ENCODE measurements at regions not wholly inside any gene's neighbourhood (a gene's known extent, or its start where the extent isn't known, plus 50 kb on each side); places are given as distances from the start of the nearest gene placed in this dataset.
"Not testable (repeated sequence)": the region's sequence is repeated elsewhere in the genome, so short reads cannot be mapped to it uniquely, and the experiment has no call there.

DNA sequence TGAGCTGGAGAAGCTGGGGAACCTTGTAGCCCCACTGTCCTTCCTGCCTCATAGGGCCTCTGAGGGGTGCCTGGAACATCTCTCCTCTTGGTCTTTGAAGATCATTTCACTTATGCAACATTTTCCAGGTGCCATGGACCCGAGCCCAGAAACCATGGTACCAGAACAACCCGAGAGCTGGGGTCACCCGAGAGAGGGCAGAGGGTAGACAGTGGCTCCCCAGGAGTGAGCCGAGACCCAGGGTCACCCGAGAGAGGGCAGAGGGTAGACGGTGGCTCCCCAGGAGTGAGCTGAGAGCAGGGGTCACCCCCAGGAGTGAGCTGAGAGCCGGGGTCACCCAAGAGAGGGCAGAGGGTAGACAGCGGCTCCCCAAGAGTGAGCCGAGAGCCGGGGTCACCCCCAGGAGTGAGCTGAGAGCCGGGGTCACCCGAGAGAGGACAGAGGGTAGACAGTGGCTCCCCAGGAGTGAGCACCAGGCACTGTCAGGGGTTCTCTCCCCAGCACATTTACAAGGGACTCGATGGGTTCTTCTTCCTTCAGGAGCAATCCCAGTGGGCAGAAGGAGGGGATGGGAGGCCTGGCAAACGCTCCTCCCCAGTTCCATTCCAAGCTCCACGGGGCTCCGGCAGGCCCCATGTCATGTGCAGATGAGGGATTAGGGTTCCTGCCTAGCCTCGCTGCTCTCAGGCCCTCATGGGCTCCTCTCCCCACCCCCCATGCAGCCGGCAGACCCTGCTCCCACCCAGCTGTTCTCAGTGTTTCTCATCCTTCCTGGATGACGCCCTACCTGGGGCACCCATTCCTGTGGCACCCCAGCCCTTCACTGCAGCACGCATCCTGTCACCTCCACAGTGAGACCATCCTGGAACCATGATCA is 163.5 kb downstream of the RTP5 start:
- DNase-seq, result no peak

DNA sequence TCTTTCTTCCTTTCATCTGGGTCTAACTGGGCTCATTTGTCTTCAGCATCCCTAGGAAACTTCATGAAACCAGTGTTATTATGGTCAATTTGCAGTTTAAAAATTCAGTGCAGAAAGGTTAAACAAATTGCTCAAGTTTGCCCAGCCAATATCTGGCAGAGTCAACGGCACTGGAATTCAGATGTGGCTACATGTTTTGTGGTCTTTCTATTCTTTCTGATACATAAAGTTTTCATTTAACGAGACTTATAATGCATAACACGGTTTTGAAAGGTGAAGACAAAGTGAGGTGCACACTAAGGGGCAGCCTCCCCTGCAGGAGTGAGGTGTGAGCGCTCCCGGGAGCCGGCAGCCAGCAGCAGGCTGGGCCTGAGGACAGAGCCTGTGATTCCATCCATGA is 164.6 kb downstream of the RTP5 start:
- DNase-seq, result no peak

DNA sequence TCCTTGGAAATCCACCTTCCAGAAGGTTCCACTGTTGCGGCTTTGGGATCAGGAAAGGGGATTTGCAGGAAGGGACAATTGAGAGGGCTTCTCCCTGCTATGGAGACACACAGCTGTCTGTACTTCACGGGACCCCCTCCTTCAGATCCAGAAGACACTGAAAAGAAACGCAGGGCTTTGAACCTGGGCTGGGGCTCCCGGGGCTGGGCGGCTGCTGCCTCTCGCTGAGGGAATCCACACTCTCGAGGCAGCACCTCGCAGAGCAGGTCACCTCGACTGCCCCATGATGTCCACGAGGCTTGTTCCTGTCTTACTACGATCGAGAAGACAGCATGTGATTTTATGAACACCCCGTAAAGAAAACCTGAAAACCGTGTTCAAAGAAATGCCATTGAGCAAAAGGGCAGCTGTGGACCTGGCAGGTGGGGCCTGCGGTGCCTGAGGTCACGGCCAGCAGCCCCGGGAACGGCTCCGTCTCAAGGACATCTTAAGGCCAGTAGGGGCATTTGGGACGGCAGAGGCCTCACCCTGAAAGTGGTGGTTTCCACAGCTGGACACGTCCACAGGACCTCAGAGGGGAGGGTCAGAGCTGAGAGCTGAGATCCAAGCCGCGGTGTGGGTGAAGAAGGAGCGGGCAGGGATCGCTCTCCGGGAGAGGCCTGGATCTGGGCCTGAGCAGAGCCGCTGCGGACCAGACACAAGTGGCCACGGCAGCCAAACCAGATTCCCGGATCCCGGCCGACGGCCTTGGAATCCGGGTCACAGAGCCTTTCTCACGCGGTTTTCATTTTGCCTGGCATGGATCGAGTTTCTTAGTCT is 165.7 kb downstream of the RTP5 start:
- DNase-seq, result no peak

DNA sequence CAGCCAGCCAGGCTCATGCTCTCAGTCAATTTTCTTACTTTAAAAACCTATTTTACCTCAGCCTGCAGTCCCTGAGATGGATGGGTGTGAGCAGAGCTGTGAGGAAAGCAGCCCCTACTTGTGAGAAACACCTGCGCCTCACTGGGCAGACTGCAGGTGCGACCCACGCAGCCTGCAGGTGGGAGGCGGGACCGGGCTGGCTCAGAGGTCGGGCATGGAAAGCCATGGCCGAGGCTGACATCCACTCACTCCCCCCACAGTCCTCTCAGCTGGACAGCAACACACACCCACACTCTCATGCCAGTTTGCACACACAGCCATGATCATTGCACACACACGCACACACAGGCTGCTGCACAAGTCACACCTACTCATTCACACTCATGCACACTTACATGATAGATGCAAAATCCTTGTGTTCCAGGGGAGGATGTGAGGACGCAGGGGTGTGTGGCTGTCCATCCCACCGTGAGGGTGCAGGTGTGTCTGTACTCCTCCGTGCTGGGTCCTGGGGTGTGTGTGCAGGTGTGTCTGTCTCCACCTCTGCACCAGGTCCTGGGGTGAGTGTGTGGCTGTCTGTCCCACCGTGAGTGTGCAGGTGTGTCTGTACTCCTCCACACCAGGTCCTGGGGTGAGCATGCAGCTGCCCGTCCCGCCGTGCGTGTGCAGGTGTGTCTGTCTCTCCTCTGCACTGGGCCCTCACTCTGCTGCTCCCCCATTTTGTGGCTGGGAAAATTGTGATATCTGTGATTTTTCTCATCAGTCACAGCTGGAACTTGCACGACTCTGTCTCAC is 166.5 kb downstream of the RTP5 start:
- DNase-seq, result no peak

DNA sequence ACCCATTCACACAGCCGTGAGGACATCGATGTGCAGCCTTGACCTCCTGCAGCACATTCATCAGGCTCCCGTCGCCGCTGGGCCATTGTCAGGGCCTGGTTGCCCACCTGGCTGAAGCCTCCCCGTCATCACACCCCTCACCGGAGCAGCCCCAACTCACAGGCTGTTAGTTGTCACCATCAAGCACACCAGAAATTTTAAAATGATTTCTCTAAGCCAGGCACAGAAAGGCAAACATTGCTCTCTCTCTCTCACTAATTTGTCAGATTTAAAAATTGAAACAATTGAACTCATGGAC is 167.1 kb downstream of the RTP5 start:
- DNase-seq, result no peak

DNA sequence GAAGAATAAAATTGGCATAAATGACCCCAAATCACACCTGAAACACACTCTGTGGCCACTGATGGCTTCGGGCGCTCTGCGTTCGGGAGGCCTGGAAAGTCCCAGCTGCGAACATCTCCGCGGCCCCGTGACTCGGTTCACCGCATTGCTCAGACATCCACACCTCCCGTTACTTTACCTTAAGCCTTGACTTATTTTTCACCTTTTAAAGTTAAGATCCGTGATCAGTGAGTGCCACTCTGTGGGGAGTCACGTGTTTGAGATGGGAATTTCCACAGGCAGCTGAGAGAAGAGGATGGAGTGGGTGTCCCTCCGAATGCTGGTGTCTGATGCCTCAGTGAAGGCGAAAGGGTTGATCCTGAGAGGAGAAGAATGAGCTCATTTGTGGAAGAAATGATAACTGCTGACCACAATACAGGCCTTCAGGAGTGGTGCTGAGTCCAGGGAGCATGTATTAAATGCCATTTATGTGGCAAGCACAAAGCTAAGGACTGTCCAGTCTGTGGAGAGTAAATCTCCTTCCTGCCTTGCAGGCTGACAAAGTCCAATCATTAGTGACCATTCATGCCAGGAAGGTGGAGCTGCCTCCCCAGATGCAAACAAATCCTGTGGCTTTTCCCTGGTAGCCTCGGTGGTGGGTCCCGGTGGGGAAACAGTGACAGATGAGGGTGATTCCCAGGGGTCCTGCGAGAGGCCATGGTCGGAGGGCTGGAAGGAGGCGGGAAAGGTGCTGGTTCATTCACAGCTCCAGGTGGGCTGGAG is 168.8 kb downstream of the RTP5 start:
- no peak for DNase-seq

DNA sequence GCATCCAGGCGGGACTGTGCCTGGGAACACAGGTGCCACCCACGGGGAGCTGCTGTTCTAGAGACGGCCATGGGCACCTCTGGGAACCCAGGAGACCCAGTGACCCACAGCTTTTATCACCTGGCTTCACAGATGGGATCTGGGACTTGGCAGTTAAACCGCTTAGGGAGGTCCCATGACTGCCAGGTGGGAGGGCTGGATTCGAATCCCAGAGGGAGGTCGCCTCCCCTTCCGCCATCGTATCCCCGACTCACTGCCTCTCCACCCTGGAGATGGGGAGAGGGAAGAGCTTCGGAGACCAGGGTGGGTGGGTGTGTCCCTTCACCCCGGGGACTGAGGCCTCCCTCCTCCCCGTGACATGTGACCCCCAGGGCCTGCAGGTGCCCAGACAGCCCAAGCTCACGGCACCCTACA is 169.4 kb downstream of the RTP5 start:
- no peak for DNase-seq

DNA sequence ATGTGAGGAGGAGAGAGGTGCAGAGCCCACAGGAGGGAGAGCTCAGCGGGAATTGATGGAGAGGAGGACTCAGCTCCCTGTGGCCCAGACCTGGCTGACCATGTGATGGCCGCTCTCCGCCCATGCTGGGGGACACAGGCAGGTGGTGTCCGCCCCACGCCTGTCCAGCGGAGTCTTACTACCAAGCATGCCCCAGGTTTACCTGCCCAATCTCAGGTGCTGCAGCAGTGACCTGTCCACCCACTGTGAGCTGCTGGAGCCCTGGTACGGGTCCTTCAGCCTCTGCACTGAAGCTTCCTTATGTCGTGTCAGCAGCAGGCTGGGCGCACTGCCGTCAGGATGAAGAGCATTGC is 170.8 kb downstream of the RTP5 start:
- no peak for DNase-seq

DNA sequence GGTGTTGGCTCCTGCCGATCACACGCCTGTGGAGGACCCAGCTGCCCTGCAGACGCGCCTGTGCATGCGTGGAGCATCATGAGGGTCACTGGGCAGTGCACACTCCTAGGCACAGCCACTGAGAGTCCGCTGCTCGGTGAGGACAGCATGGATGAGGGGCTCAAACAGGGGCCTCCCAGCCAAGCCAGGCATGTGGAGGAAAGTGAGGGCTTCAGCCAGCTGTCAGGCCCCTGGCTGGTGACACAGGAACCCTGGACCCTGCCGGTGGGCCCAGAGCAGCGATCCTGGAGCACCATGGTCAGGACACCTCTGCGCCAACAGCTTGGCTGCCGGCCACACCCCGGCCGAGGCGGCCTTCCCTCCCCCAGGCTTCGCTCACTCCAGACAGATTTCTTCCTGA is 171.2 kb downstream of the RTP5 start:
- no peak for DNase-seq

DNA sequence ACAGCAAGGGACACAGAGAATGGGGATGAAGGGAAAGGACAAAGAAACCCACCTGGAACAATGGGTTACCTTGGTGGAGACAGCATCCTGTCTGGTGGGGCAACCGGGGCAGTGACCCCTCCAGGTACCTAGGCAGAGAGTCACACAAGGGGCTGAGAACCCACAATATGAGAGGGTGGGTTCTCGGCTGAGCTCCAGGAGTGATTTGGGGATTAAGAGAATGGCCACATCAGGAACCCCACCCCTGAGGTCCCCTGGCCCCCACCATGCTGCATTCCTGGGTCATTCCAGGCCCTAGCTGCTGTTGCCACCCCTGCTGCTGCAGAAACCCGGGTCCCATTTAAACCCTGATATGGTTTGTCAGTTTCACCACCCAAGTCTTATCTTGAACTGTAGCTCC is 172.3 kb downstream of the RTP5 start:
- no peak for DNase-seq

DNA sequence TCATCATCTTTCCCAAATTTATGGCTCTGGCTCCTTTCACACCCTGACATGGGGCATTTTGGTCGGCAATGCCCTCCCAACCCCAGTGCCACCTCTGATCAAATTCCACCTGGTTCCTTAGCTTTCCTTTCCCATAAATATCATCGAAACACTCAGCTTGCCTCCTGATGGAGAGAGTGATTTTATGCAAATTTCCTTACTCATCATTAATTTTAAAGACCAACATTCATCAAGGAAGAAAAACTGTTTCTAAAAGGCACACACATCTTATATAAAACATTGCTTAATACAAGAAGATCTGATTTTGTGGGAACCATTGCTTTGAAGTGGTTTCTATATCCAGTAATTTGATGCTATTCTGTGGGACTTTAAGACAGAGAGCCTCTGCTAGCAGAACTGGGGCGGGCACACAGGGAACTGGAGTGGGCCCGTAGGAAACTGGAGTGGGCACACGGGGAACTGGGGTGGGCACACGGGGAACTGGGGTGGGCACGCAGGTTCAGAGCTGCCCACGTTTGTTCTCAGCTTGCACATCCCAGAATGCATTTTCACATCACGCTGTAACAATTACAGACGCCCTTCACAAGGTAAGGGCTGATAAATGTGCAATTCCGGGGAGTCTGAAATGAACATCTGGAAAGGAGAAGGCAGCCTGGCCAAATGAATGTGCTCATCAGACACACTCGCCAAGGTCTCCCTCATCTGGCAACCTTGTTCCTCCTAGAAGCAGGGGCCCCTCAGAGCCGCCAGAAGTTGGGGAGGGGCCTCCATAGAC is 174.2 kb downstream of the RTP5 start:
- no peak for DNase-seq

DNA sequence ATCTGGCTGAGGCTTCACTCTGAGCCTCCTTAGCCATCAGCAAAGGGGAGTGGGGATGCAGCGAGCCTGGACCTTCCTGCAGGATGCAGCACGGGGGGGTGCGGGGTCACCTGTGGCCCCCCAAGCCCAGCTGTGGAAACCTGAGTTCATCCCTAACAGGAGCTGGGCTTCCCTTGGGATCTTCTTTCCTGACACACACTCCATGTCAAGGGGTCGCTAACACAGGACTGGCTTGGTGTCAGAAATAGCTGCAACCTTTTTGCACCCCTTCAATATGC is 174.7 kb downstream of the RTP5 start:
- no peak for DNase-seq

DNA sequence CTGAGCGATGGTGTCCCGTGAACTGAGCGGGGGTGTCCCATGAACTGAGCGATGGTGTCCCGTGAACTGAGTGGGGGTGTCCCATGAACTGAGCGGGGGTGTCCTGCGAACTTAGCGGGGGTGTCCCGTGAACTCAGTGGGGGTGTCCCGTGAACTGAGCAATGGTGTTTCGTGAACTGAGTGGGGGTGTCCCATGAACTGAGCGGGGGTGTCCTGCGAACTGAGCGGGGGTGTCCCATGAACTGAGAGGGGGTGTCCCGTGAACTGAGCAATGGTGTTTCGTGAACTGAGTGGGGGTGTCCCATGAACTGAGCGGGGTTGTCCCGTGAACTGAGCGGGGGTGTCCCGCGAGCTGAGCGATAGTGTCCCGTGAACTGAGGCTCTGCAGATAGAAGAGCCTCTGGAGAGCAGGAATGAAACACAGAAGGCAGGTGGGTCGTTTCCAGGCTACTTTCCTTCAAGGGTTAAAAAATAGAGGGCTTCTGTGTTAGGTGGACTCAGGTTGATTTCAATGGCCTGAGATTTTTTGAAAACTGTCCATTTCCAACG is 176.1 kb downstream of the RTP5 start:
- DNase-seq, result not testable (repeated sequence)

DNA sequence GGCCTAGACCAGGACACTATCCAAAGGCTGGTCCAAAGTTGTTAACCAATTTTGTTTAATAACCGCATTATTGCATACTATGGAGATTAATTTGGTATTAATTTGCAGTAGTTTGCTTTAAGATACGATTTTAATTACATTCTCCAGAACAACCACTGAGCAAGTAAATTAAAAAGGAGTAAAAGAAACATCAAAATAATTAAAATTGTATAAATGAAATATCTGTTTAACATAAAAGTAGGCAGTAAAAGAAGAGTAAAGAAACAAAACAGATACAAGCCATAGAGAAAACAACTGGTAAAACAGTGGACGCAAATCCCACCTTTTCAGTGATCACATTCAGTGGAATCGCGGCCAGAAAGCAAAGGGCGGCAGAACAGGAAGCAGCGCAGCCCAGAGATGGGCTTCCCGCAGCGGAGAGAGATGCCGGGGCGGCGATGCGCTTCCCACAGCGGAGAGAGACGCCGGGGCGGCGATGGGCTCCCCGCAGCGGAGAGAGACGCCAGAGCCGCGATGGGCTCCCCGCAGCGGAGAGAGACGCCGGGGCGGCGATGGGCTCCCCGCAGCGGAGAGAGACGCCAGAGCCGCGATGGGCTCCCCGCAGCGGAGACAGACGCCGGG is 176.8 kb downstream of the RTP5 start:
- no peak for DNase-seq

DNA sequence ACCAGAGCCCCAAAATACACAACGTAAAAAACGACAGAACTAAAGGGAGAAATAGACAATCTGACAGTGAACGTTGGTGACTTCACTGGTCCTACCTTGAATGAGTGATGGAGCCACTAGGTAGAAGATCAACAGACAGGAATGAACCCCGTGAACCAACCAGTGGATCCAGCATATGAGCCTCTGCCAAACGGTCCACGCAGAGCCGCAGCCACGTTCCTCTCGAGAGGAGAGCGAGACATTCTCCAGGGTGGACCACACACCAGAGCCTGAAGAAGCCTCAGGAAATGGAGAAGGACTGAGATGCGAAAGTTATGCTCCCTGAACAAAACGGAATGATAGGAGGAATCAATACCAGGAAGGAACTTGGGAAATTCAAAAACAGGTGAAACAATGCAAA is 178.4 kb downstream of the RTP5 start:
- no peak for DNase-seq

DNA sequence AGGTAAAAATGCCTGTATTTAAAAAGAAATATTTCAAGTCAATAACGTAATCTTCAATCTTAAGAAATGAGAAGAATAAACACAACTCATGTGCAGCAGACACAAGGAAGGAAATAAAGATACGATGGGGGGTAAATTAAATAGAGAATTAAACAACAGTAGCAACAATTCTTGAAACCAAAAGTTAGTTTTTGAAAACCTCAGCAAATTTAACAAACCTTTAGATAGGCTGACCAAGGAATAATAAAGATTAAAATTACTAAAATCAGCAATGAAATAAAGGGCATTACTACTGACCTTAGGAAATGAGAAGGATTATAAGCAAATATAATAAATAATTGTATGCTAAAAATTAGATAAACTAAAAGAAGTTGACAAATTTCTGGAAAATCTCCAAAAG is 178.9 kb downstream of the RTP5 start:
- no peak for DNase-seq

DNA sequence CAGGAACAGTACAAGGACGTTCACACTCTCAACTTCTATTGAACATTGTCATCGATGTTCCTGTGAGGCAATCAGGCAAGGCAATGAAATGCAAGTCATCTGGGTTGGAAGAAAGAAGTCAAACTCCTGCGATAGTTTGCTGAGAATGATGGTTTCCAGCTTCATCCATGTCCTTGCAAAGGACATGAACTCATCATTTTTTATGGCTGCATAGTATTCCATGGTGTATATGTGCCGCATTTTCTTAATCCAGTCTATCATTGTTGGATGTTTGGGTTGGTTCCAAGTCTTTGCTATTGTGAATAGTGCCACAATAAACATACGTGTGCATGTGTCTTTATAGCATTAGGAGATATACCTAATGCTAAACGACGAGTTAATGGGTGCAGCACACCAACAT is 180.0 kb downstream of the RTP5 start:
- DNase-seq, result not testable (repeated sequence)

DNA sequence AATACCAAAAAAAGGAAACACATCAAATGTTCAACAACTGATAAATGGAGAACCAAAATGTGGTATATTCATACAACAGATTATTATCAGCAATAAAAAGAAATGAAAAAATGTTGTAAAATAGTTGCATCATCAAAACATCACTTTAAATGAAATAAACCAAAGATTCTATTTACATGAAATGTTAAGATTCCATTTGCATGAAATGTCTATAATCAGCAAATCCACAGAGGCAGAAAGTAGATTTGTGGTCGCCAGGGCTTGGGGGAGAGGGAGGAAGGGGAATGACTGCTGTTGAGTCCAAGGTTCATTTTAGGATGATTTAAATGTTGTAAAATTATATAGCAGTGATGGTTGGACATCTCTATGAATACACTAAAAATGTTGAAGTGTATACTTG is 181.9 kb downstream of the RTP5 start:
- no peak for DNase-seq

DNA sequence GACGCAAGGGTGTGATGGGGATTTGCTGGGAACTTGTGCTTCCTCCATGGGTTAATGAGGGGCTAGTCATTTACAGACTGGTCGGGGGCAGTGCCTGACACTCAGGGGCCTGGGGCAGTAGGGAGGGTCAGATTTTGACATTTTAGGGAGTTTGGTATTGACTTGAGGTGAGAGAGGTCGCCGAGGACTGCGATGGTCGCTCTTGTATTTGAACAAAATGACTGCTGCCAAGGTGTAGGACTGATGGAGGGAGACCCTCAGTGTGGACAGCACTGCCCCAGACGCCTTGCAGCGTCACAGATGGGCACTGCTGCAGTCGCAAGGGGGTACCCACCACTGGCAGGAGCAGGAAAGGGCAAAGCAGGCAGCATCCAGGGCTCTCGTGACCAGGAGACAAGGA is 182.9 kb downstream of the RTP5 start:
- no peak for DNase-seq

DNA sequence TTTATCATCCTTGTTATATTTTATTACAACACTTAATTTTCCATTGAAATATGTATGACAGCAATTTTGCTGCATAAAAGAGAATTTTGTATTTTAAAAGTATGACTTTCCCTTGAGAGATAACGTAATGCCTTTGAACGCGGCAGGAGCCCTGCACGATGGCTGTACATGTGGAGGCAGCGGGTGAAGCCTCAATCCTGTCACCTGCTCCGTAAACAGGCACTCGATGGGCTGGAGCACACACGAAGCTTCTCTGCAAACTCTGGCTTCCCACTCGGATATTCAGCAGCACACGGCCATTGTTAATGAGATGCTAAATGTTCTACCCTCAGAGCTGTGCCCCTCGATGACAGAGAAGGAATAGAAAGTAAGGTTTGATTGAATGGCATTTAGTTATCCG is 184.4 kb downstream of the RTP5 start:
- no peak for DNase-seq

DNA sequence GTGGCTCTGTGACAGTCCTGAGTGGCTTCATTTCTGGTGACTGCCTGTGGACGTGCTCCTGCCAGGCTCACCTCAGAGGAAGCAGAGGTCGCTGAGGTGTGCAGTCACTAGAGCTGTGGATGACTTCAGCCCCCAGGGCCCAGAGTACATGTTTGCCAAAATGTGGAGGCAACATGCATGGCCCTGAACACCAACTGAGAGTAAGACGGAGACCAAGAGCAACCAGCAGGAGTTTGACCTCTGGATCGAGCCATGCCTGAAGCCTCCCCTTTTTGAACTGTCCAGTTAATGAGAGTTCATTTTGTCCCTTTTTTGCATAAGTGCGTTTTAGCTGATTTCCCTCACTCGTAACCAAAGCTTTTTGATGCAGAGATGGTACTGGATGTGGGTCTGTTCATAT is 184.9 kb downstream of the RTP5 start:
- DNase-seq, result no peak
